CD4-positive, alpha-beta T cell treated with Interleukin-6 for 4 hours (primary cell): ENCODE measurements at regions not wholly inside any gene's neighbourhood (a gene's known extent, or its start where the extent isn't known, plus 50 kb on each side); places are given as distances from the start of the nearest gene placed in this dataset.
"Not testable (repeated sequence)": the region's sequence is repeated elsewhere in the genome, so short reads cannot be mapped to it uniquely, and the experiment has no call there.

Experiments used
- DNase-seq: peaks from one replicate; pipeline ENCODE4 v3.0.0-alpha.2; 2020; ENCODE audit warnings: mixed read lengths

GRCh38 chr12:34398366-34398705, 376.0 kb downstream of the ALG10 start:
- no peak for DNase-seq

GRCh38 chr12:34398706-34399630, 376.7 kb downstream of the ALG10 start:
- peak; percentile 0 for DNase-seq

- DNase-seq, result peak; percentile 1
Measured at GRCh38 chr12:34399631-34400410, 377.5 kb downstream of the ALG10 start.

- no peak for DNase-seq
Measured at GRCh38 chr12:34400411-34400881, 378.1 kb downstream of the ALG10 start.

GRCh38 chr12:34400986-34401658, 378.8 kb downstream of the ALG10 start:
- no peak for DNase-seq

- no peak for DNase-seq
Measured at GRCh38 chr12:34401659-34402227, 379.4 kb downstream of the ALG10 start.

- DNase-seq, result no peak
Measured at GRCh38 chr12:34402228-34402898, 380.1 kb downstream of the ALG10 start.

- no peak for DNase-seq
Measured at GRCh38 chr12:34402899-34403705, 380.8 kb downstream of the ALG10 start.

- DNase-seq, result no peak
Measured at GRCh38 chr12:34403706-34404376, 381.5 kb downstream of the ALG10 start.

- no peak for DNase-seq
Measured at GRCh38 chr12:34404377-34405285, 382.3 kb downstream of the ALG10 start.

GRCh38 chr12:34405286-34406227, 383.3 kb downstream of the ALG10 start:
- DNase-seq, result no peak

- DNase-seq, result no peak
Measured at GRCh38 chr12:34406228-34406995, 384.1 kb downstream of the ALG10 start.

GRCh38 chr12:34406996-34407300, 384.7 kb downstream of the ALG10 start:
- no peak for DNase-seq

- no peak for DNase-seq
Measured at GRCh38 chr12:34407813-34408212, 385.5 kb downstream of the ALG10 start.

GRCh38 chr12:34431509-34431908, 409.2 kb downstream of the ALG10 start:
- DNase-seq, result not testable (repeated sequence)
